GM19238 (cell line): ENCODE measurements at regions not wholly inside any gene's neighbourhood (a gene's known extent, or its start where the extent isn't known, plus 50 kb on each side); places are given as distances from the start of the nearest gene placed in this dataset.
"Not testable (repeated sequence)": the region's sequence is repeated elsewhere in the genome, so short reads cannot be mapped to it uniquely, and the experiment has no call there.

Experiments
- DNase-seq: peaks from one replicate; pipeline ENCODE4 v3.0.0; 2011; ENCODE audit warnings: low spot score; ENCODE audit not compliant: insufficient read length

DNA sequence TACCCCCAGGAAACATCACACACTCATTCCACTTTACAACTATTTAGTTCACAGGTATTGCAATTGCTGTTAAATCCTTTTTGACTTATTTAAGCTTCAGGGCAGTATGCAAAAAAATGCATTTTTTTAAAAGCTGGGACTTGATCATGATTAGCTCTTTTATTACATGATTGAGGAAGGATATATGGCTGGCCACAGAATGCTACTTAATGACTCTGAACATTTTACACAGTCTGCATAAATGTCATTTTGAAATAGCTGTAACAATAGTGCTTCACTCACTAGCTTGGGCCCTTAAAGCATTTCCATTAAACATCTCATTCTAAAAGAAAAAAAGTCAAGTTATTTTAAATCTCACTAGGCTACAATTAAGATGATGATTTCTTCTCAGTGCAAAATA, 429.7 kb downstream of the FRK start:
- no peak for DNase-seq

DNA sequence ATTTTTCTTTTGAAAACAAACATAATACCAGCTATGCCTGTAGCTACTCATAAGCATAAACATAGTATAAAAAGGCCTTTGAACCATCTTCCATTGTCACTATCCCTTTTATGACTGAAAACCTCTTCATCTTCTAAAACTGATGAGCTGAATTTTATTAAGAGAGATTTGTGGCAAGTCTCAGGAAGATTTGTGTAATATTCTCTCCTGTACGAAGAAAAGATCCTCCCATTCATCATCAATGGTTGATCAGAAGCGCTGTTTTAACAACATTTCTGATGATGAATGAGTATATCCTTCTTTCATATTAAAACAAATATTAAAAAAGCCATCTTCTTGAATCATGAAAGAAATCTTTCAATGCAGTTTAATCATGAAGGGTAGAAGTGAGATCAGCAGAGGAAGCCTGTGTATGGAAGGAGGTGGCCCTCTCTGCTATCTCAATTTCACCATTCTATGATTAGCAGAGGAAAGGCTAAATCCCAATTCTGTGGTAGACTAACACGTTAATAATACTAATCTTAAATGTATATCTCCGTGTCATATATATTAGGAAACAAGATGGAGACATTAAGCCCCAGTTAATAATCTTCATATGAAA, 430.2 kb downstream of the FRK start:
- DNase-seq: no peak

DNA sequence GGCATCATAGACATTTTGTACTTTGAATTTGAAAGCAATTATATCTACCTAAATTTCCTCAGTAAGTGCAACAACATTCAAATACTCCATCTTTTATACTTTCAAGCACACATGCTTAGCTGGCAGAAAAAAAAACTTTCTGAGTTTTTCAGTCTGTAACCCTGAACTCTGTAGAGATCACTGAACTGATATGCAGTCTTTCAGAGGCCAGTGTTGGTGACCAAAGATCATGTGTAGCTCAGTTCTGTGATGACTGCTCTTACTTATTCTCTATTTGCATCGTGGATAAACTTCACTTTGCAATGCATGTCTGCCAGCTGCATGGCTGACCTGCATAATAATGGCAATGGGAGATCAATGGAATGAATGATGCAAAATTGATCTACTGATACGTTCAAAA, 431.3 kb downstream of the FRK start:
- no peak for DNase-seq

DNA sequence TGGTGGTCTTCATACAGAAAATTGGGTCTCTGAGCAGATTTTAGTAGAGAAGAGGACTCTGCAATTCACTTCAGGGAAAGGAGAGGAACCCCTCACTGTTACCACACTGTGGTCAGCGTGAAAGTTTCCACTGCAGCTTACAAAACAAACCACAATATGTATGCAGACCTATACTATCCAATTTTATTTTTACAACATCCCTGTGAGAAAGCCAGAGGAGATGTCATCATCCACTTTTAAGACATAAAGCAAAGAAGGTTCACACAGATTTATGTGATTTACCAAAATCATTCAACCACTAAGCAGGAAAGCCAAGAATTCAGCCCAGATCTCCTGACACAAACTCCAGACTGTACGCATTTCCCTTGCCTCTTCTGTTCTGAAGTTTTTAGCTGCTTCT, 442.4 kb downstream of the FRK start:
- no peak for DNase-seq

DNA sequence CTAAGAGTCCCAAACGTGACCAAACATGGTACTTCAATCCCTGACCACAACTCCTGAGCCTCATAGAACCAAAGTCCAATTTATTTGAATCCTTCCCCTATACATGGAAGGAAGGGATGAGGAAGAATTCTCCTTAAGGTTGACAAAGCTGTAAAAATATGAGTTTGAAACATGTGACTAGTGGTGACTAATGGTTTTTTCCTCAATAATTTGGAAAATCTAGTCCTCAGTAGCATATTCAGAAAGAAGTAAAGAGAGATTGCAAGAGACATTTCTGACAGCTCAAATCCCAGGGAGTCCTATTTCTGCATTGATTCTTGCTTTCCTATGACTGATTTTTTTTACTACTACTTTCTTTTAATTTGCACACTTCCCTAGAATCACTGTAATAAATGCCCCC, 443.7 kb downstream of the FRK start:
- no peak for DNase-seq

DNA sequence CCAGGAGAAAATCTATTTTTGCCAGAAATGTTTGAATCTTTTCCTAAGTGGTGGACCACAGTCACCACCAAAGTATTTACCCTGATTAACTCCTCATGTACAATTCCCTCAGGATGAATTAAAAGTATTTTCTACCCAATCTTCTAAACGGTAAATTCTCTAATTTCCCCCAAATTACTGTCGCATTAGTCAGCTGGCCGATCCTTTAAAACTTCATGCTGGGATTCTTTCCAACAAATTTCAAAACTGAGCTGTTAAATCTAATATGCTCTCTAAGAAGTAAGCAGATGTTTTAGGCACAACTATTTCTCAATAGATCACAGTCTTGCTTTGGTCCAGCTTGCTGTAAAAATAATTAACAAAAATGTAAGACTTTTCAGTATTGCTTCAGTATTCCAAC, 447.2 kb downstream of the FRK start:
- DNase-seq: no peak

DNA sequence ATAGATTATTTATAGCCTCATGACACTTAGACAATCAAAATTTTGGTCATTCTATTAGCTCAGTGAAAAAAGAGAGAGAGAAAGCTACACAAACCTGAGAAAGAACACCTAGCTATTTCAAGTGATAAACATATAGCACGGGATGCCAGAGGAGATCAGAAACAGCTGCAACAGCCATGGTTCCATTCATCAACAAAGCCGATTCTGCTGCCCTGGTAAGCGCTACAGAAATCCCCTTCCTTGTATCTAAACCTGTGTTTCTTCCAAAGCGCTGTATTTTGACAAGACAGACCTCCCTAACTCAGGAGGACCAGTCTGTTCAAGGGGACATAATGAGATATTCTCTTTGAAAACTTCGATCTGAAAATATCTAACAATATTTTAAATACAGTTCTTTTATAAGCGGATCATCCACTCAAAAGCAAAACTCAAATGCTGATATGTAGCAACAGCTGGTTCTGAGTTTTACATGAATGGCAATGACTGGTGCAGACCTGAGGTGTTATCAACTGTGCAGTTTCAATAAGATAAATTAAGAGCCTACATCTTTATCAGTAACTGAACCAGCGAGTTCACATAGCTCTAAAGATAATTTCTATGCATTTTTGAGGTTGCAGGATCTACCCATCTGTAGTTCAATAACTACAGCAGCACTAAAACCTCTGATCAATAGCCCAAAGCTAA, 447.8 kb downstream of the FRK start:
- DNase-seq: no peak

DNA sequence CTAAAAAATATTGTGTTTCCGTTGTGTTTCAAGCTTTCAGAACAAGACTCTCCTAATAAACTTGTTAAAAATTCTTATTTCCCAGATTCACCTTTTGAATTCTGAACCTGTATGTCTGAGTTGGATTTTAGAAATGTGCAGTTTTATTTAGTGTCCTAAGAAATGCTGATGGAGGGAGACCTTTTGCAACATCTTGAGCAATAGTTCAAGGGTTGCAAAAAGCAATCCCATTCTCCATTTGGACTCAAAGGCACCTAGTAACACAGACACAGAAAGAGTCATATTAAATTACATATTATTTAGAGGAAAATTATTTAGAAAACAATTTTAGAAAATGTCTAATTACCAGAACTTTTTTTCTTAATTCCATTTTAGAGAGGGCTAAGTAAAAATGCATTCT, 448.5 kb downstream of the FRK start:
- DNase-seq: no peak

DNA sequence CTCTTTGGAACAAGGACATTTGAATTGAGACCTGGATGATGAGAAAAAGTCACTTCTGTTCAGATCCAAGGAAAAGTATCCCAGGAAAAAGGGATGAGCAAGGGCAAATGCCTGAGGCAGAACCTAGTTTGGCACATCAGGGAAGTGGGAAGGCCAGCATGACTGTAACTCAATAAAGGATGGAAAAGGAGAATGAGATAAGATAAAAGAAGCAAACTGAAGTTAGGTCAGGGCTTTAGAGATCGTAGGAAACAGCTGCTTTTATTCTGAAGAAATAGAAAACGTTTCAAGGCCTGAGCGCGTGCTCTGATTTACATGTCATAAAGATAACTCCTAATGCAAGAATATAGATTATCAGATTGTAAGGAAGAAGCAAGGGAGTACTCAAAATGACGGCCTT, 450.0 kb downstream of the FRK start:
- DNase-seq: no peak

DNA sequence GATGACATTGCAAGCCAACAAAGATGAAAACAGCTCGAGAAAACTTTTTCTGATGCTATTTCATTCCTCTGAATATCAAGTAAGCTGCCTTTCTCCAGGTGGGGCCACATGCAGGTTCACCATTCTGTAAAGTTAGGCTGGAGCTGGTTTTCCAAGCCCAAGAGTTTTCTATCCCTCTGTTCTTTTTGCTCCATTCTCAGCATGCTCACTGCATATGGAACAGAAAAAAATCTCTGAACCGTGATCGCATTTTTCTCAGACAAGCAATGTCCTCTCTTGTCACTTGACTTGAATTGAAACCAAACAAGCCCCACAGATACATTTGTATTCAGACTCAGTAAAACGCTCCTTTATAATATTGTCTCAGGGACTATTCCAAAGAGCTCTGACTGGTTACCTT, 451.6 kb downstream of the FRK start:
- DNase-seq: no peak

DNA sequence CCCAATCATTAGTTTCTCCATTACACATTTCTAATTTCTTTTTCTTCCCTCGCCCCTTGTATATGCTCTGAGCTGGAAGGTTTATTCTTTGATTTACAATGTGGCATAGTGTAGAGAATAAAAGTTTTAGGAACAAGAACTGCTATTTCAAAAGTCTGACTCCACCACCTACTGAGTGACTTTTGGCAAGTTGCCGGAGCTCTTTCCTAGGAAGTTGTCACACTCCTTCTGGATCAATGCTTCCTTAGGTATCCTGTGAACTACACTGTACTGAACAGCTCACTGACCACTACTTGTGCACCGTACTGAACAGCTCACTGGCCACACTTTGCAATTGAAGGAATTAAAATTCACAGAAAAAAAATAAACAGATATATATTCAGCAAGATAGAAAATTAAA, 458.2 kb downstream of the FRK start:
- no peak for DNase-seq

DNA sequence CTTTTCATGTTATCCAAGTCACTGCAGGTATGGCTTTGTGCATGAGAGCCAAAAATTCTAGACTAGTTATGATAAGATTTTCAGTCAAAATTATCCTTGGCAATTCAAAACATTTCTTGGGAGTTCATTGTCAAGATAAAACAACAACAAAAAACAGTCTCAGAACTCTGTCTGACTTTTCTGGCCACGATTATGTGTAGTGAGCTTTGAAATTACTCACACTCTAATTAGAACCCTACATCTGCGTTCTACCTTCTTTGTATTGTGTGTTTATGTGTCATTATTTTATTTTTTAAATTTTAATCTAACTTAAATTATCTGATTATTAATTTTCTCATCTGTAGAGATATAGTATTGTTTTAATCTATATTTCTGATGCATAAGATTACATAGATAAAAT, 459.2 kb downstream of the FRK start:
- no peak for DNase-seq

DNA sequence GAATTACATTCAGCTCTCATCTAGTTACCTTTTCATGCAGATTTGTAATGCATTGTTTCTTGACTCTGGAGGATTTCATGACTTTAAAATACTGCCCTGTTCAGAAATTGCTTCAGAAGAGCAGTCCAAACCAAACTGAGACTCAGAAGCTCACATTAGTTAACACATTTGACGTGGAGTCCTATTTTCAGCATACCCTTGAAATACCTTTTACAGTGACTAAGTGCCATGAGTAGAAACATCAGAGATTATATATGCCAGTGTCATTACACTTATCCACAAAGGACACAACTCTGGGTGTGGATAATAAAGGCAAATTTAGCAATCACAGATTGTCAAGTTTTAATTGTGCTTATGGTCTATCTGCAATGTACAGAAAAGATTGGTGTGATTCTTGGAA, 459.6 kb downstream of the FRK start:
- DNase-seq: no peak

DNA sequence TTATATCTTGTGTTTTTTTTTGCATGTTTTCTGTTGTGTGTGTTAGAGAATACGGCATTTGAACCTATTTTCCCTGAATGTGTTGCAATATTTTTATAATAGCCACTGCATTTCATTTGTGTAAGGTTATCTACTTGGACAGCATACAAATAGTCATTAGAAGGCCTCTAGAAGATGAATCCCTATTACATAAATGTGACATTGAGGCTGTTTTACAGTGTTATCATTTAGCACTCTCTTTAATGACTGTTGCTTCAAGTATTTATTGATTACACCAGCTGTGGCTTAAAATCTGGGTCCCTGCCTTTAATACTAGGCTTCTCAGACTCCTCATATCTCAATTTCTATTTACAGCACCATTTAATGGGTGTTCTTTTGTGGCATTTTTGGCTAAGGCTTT, 465.8 kb downstream of the FRK start:
- DNase-seq: no peak

DNA sequence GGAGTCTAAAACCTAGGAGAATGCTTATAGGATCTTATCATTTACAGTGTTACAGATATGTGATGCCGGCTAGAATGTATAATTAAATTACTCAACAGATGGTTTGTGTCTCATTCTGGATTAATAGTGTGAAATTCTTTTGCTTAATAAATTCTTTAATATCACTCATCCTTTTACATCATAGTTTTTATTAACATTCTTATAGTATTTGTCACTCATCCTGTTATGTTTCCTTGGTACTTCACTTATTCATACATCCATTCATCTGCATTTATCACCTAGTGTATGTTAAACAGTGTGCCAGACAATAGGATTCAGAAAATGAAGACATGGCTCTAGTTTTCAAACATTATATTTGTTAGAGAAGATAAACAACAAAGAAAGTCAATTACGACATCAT, 468.7 kb downstream of the FRK start:
- DNase-seq: no peak

DNA sequence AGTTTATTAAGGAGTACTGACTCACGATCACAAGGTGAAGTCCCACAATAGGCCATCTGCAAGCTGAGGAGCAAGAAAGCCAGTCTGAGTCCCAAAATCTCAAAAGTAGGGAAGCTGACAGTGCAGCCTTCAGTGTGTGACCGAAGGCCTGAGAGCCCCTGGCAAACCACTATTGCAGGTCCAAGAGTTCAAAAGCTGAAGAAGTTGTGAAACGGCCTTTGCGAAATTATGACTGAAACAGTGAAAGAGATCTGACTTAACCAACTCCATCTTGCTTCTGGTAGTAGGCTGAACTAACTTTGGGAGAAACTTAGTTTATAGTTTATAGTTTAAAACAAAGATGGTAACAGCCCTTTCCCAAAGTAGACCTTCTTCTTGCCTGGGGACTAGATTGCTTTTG, 471.6 kb downstream of the FRK start:
- DNase-seq: not testable (repeated sequence)

DNA sequence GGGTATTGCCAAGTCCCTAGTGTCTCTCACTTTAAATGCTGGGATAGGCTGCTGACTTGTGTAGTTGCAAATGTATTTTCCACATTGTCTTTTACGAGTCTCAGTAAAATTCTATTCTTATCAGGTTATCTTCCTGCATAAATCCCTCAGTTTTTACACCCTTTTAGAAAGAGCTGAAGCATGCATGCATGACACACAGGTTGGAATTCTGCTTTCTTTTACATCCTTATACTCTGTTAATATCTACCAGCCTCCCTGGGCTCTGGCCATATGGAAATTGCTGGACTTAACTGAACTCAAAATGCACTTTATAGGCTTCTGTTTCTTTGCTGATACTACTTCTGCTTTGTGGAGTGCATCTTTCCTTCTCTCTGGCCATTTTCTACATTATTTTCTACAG, 477.4 kb downstream of the FRK start:
- no peak for DNase-seq

DNA sequence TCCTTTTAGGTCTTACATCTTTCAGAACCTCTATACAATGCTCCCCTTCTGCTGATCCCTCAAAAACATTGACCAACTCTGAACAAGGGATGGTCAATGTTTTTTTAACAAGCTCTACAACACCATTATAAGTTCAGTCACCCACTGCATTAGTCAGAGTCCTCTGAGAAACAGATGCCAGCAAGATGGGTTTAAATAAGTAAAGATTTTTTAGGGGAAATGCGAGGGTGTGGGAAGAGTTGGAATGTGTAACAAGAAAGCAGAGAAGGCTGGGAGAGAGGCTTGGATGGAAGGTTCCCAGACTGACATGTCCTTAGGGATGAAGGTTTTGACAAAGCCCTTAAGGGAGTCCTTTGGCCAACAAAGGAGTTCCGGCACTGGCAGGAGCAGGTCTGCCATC, 478.3 kb downstream of the FRK start:
- no peak for DNase-seq

DNA sequence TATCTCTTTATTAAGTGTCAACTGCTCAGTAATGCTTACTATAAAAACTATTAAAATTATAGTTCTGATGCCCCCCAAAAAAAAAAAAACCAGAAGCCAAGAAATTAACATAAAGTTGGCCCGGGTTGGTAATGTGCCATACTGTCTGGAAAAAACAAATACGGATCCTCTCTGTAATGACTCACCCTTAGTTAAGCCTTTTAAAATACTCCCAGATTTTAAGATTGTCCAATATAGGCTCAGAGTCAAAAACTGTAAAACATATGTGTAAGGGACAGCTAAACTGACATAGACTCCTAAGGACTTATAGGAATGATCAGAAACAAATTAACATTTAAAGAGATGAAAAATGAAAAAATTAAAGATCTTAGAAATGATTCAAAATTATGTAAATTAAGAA, 481.1 kb downstream of the FRK start:
- not testable (repeated sequence) for DNase-seq

DNA sequence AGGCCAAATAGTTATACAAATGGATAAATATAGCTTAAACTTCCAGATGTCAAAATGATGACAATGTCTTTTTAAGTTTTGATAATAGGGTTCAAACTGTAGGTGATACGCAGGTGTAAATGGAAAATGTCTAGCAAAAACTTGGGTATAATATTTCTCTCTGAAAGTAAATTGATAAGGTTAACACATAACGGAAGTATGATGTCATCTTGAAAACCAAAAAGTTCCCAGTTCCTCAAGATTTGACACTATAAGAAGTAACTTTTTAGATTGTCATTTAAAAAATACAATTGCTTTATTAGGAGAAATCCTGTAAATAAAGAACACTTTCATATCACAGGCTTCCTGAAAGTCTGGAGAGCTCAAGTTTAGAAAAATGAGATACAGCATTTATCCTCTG, 483.4 kb downstream of the FRK start:
- DNase-seq: no peak

DNA sequence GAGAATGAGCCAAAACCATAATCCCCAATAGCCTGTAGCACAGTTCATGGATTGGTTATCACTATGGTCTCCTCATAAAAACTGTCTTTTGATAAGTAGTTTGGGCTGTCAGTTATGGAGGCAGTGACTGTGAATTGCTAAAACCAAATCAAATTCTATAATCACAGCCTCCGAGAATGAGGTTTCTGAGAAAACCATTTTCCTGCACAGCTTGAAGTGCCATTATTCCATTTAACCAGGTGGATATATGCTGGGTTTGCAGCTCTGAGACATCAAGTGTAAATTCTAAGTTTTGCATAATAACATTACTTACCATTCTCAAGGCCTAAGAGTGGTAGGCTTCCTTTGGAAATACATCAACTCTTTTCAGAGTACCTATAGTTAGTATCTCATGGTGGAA, 485.4 kb downstream of the FRK start:
- DNase-seq: no peak

DNA sequence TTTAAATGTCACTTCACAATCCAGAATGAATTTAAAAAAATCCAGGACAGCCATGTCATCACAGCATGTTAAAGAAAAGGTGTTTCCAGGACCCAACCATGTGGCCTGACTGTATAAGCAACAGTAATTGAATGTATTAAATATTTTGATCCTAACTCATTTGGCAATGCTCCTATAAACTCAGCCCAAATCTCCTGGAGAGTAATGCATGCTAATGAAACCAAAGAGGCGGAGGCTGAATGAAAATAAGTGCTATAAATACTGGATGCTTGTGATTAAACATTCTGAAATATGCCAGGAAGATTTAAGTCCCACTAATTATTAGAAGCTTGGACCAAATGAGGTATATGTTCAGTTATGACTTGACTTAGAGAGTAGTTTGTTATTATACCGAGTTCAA, 486.8 kb downstream of the FRK start:
- no peak for DNase-seq

DNA sequence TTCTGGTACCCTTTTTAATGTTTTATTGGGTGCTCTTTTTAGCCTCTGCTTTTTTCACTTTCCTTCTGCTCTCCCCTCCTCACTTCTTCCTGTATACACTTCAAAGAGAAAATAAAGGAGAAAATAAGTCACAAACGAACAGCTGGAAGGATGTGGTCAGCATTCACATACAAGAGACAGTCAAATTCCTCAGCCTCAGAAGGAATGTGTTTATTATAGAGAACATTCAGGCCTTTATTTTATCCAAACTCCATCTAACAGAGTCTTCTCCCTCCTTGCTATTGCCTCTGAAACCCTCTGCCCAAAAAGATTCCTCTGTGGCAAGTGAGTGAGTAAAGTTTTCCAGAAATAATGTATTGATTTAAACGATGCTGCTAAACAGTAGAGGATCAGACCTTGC, 490.4 kb downstream of the FRK start:
- DNase-seq: no peak

DNA sequence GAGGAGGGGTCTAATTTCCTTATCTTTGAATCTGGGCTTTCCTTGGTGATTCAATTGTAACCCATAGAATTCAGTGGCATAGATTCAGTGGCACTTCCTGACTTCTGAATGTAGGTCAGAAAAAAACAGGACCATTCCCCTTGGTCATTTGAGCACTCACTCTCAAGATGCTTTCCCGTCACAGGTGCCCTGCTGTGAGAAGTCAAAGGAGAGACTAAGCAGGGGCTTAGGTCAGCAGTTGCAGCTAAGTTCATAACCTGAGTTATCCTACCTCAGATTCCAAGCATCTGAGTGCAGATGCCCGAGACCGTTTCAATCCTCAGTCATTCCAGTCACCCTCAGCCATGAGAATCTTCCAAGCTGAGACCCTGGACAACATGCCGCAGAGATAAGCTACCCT, 506.6 kb downstream of the FRK start:
- no peak for DNase-seq
